Superior temporal gyrus (tissue), 1 donor: ENCODE measurements at regions not wholly inside any gene's neighbourhood (a gene's known extent, or its start where the extent isn't known, plus 50 kb on each side); places are given as distances from the start of the nearest gene placed in this dataset.
"Not testable (repeated sequence)": the region's sequence is repeated elsewhere in the genome, so short reads cannot be mapped to it uniquely, and the experiment has no call there.

ENCODE experiments used
- DNase-seq: peaks from one replicate; pipeline ENCODE4 v3.0.0-alpha.2; 2016; ENCODE audit errors: extremely low spot score

- DNase-seq: no peak
Measured at GRCh38 chr2:48220501-48220900, 94.0 kb upstream of the FOXN2 start.

GRCh38 chr2:48221846-48222516 is 92.5 kb upstream of the FOXN2 start:
- no peak for DNase-seq

GRCh38 chr2:48227617-48228344 is 86.7 kb upstream of the FOXN2 start:
- DNase-seq: peak; percentile 64

- DNase-seq: no peak
Measured at GRCh38 chr2:48228345-48228684, 86.2 kb upstream of the FOXN2 start.

GRCh38 chr2:48229063-48229462 is 85.4 kb upstream of the FOXN2 start:
- no peak for DNase-seq

GRCh38 chr2:48230834-48231233 is 83.6 kb upstream of the FOXN2 start:
- DNase-seq: no peak

GRCh38 chr2:48232351-48232750 is 82.1 kb upstream of the FOXN2 start:
- no peak for DNase-seq

GRCh38 chr2:48233005-48233404 is 81.5 kb upstream of the FOXN2 start:
- DNase-seq: no peak

GRCh38 chr2:48233824-48234223 is 80.7 kb upstream of the FOXN2 start:
- DNase-seq: not testable (repeated sequence)

- no peak for DNase-seq
Measured at GRCh38 chr2:48235076-48235475, 79.4 kb upstream of the FOXN2 start.

- no peak for DNase-seq
Measured at GRCh38 chr2:48238381-48238780, 76.1 kb upstream of the FOXN2 start.

- DNase-seq: no peak
Measured at GRCh38 chr2:48240912-48241311, 73.6 kb upstream of the FOXN2 start.

- DNase-seq: no peak
Measured at GRCh38 chr2:48247206-48247605, 67.3 kb upstream of the FOXN2 start.

- DNase-seq: no peak
Measured at GRCh38 chr2:48248251-48248933, 66.1 kb upstream of the FOXN2 start.

GRCh38 chr2:48249025-48249424 is 65.5 kb upstream of the FOXN2 start:
- no peak for DNase-seq

- DNase-seq: no peak
Measured at GRCh38 chr2:48249631-48250473, 64.6 kb upstream of the FOXN2 start.

GRCh38 chr2:48250474-48250844 is 64.0 kb upstream of the FOXN2 start:
- DNase-seq: no peak

GRCh38 chr2:48250943-48251342 is 63.5 kb upstream of the FOXN2 start:
- no peak for DNase-seq

- no peak for DNase-seq
Measured at GRCh38 chr2:48251437-48252148, 62.9 kb upstream of the FOXN2 start.

- DNase-seq: no peak
Measured at GRCh38 chr2:48253301-48253700, 61.2 kb upstream of the FOXN2 start.

- no peak for DNase-seq
Measured at GRCh38 chr2:48254839-48255238, 59.6 kb upstream of the FOXN2 start.

GRCh38 chr2:48257456-48257855 is 57.0 kb upstream of the FOXN2 start:
- DNase-seq: no peak
